ENCODE measurements at regions not wholly inside any gene's neighbourhood (a gene's known extent, or its start where the extent isn't known, plus 50 kb on each side); places are given as distances from the start of the nearest gene placed in this dataset.
"Not testable (repeated sequence)": the region's sequence is repeated elsewhere in the genome, so short reads cannot be mapped to it uniquely, and the experiment has no call there.

DNA sequence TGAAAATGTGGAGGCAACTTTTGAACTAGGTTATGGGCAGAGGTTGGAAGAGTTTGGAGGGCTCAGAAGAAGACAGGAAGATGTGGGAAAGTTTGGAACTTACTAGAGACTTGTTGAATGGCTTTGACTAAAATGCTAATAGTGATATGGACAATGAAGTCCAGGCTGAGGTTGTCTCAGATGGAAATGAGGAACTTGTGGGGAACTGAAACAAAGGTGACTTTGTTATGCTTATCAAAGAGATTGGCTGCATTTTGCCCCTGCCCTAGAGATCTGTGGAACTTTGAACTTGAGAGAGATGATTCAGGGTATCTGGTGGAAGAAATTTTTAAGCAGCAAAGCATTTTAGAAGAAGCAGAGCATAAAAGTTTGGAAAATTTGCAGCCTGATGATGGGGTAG is 499.7 kb upstream of the ATP2B1 start:
- intact Hi-C loops (cut with DNase I); DNase-seq; H3K27ac ChIP-seq (ENCODE audit: low read length); H3K4me1 ChIP-seq (ENCODE audit: control insufficient read depth, insufficient read depth, low read length); H3K27me3 ChIP-seq (ENCODE audit: control insufficient read depth, insufficient read depth); H3K4me3 ChIP-seq (ENCODE audit: low read length); ATAC-seq; H3K9me3 ChIP-seq (ENCODE audit: control insufficient read depth, low read length): not testable (repeated sequence)

DNA sequence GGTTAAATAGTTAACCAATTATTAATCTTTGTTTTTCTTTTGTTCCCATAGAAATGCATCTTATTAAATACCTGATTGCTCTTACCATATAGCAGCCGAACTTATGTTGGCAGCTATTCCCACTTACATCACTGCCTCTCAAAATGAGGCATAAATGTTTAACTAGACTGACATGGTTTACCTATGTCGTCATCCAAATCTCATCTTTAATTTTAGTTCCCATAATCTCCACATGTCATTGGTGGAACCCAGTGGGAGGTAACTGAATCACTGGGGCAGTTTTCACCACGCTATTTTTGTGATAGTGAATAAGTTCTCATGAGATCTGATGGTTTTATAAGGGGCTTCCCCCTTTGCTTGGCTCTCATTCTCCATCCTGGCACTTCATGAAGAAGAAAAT is 499.2 kb upstream of the ATP2B1 start:
- H3K27me3 ChIP-seq (ENCODE audit: control insufficient read depth, insufficient read depth): no peaks in the 10 kb centered on the region
- no peak for ATAC-seq
- intact Hi-C loops (cut with DNase I): no loop called here
- 57% methylated on average over 3 of the region's 3 CpGs for WGBS
- no peak overlapping the region for H3K4me3 ChIP-seq (ENCODE audit: low read length)
- no peaks in the 10 kb centered on the region for H3K4me1 ChIP-seq (ENCODE audit: control insufficient read depth, insufficient read depth, low read length)
- H3K27ac ChIP-seq (ENCODE audit: low read length): no peak overlapping the region
- H3K9me3 ChIP-seq (ENCODE audit: control insufficient read depth, low read length): peaks cover 1% of the 10 kb centered on the region
- no peak for DNase-seq

DNA sequence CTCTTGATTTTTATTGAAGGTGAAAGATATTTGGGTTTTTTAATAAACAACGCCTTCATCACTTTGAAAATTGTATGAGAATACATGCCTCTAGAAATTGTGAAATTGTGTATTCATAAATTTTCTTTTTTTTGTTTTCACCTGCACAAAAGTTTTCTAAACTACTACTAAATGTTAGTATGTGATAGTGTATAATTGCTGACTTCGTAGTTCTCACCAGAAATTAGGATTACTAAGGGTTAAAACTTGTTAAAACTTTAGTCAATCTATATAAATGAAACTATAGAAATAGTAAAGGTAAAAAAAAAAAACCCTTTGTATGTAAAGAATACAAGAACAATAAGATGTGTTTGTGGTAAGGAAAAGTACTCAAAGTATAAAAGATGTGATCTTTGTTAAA is 496.5 kb upstream of the ATP2B1 start:
- 94% methylated on average over 2 of the region's 2 CpGs for WGBS
- H3K4me3 ChIP-seq (ENCODE audit: low read length): no peak overlapping the region
- DNase-seq (no peak), ATAC-seq (no peak)
- intact Hi-C loops (cut with DNase I): no loop called here
- H3K27ac ChIP-seq (ENCODE audit: low read length): no peak overlapping the region
- no peaks in the 10 kb centered on the region for H3K27me3 ChIP-seq (ENCODE audit: control insufficient read depth, insufficient read depth)
- peaks cover 1% of the 10 kb centered on the region for H3K9me3 ChIP-seq (ENCODE audit: control insufficient read depth, low read length)
- H3K4me1 ChIP-seq (ENCODE audit: control insufficient read depth, insufficient read depth, low read length): no peaks in the 10 kb centered on the region

DNA sequence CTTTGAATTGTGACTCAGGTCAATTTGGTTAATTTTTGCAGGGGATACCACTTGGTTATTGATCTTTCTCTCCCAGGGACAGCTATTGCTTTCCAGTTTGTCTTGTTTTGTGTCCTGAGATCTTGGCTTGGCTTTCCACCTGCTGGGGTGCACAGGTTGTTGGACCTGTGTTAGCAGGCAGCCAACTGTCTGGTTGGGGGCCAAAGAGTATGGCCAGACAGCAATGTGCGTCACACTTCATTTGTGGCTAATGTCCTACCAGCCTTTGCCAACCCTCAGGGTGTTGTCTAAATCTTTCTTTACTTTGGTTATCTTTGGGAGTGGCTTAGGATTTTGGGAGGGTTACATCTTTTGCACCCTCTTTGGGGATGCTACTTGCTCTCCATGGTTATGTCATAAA is 494.9 kb upstream of the ATP2B1 start:
- intact Hi-C loops (cut with DNase I): no loop called here
- H3K4me3 ChIP-seq (ENCODE audit: low read length): no peak overlapping the region
- no peak overlapping the region for H3K27ac ChIP-seq (ENCODE audit: low read length)
- no peak for ATAC-seq
- no peaks in the 10 kb centered on the region for H3K9me3 ChIP-seq (ENCODE audit: control insufficient read depth, low read length)
- no peak for DNase-seq
- no peaks in the 10 kb centered on the region for H3K27me3 ChIP-seq (ENCODE audit: control insufficient read depth, insufficient read depth)
- no peaks in the 10 kb centered on the region for H3K4me1 ChIP-seq (ENCODE audit: control insufficient read depth, insufficient read depth, low read length)
- WGBS: 96% methylated on average over 1 of the region's 1 CpG

GRCh38 chr12:90199006-90199405 is 490.4 kb upstream of the ATP2B1 start:
- Histone ChIP-seq H3K27ac (ENCODE audit: low read length) (no peak overlapping the region), H3K27me3 (ENCODE audit: control insufficient read depth, insufficient read depth) (no peaks in the 10 kb centered on the region), H3K4me3 (ENCODE audit: low read length) (no peak overlapping the region), H3K4me1 (ENCODE audit: control insufficient read depth, insufficient read depth, low read length) (no peaks in the 10 kb centered on the region), H3K9me3 (ENCODE audit: control insufficient read depth, low read length) (no peaks in the 10 kb centered on the region)
- DNase-seq (no peak), ATAC-seq (peak in 1 of 2 donors; percentile 45)
- intact Hi-C loops (cut with DNase I): no loop called here
- 25% methylated on average over 1 of the region's 1 CpG for WGBS

GRCh38 chr12:90193500-90193899 is 484.9 kb upstream of the ATP2B1 start:
- Histone ChIP-seq H3K4me1 (ENCODE audit: control insufficient read depth, insufficient read depth, low read length) (no peaks in the 10 kb centered on the region), H3K4me3 (ENCODE audit: low read length) (no peak overlapping the region), H3K27me3 (ENCODE audit: control insufficient read depth, insufficient read depth) (no peaks in the 10 kb centered on the region), H3K27ac (ENCODE audit: low read length) (no peak overlapping the region), H3K9me3 (ENCODE audit: control insufficient read depth, low read length) (no peaks in the 10 kb centered on the region)
- ATAC-seq (no peak), DNase-seq (no peak)
- intact Hi-C loops (cut with DNase I): no loop called here
- 56% methylated on average over 3 of the region's 3 CpGs for WGBS

DNA sequence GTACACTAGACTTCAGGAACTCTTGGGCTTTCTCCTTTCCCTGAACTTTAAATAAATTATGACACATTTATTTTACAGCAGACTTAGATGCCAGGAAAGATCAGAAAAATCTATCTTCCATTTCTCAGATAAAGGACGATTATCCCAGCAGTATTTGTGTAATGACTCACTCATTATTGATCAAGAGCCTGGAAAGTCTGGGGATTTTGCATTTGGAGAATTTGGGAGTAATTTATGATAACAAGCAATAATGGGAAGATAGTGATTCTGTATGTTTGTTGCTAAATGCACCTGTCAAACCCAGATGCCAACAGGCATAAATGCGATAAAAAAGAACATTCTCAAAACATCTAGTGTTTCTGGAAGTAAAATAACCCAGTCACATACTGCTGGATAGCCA is 480.2 kb upstream of the ATP2B1 start:
- WGBS: 64% methylated on average over 2 of the region's 2 CpGs
- no peak overlapping the region for H3K4me3 ChIP-seq (ENCODE audit: low read length)
- H3K27ac ChIP-seq (ENCODE audit: low read length): no peak overlapping the region
- DNase-seq (no peak), ATAC-seq (no peak)
- H3K9me3 ChIP-seq (ENCODE audit: control insufficient read depth, low read length): no peaks in the 10 kb centered on the region
- intact Hi-C loops (cut with DNase I): no loop called here
- H3K27me3 ChIP-seq (ENCODE audit: control insufficient read depth, insufficient read depth): no peaks in the 10 kb centered on the region
- no peaks in the 10 kb centered on the region for H3K4me1 ChIP-seq (ENCODE audit: control insufficient read depth, insufficient read depth, low read length)

DNA sequence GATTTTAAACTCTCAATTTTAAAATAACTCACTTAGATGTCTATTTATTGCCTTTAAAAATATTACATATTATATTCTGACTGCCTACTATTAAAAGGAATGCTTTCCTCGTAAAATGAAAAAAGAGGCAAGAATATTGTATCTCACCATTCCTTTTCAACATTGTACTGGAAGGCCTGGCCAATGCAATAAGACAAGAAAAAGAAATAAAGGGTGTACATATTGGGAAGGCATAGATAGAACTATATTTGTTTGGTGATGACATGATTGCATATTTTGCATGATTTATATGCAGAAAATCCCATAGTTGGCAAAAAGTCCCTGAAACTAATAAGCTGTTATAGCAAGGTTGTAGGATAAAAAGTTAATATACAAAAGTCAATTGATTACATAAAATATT is 474.6 kb upstream of the ATP2B1 start:
- WGBS: 89% methylated on average over 1 of the region's 1 CpG
- Histone ChIP-seq H3K4me1 (ENCODE audit: control insufficient read depth, insufficient read depth, low read length) (no peaks in the 10 kb centered on the region), H3K27me3 (ENCODE audit: control insufficient read depth, insufficient read depth) (no peaks in the 10 kb centered on the region), H3K9me3 (ENCODE audit: control insufficient read depth, low read length) (no peaks in the 10 kb centered on the region), H3K27ac (ENCODE audit: low read length) (no peak overlapping the region), H3K4me3 (ENCODE audit: low read length) (no peak overlapping the region)
- DNase-seq (no peak), ATAC-seq (no peak)
- intact Hi-C loops (cut with DNase I): no loop called here

DNA sequence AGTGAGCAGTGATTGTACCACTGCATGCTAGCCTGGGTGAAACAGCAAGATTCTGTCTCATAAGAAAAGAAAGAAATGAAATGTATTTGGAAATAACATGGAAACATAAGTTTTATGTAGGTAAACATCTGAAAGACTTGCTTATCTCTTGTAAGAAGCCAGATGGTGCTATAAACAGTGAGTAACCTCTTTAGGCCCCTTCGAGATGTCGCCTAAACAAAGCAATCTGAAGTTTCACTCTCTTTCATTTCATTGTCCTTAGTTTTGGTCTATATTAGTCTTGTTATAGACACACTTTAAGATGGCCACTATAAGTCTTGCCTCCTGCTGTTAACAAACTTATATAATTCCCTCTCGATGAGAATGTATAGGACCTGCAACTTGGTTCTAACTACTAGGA is 472.6 kb upstream of the ATP2B1 start:
- no peaks in the 10 kb centered on the region for H3K27me3 ChIP-seq (ENCODE audit: control insufficient read depth, insufficient read depth)
- WGBS: 91% methylated on average over 3 of the region's 3 CpGs
- no peaks in the 10 kb centered on the region for H3K4me1 ChIP-seq (ENCODE audit: control insufficient read depth, insufficient read depth, low read length)
- H3K4me3 ChIP-seq (ENCODE audit: low read length): no peak overlapping the region
- no peak for DNase-seq
- intact Hi-C loops (cut with DNase I): no loop called here
- no peak for ATAC-seq
- no peak overlapping the region for H3K27ac ChIP-seq (ENCODE audit: low read length)
- H3K9me3 ChIP-seq (ENCODE audit: control insufficient read depth, low read length): no peaks in the 10 kb centered on the region

- no peak overlapping the region for H3K27ac ChIP-seq (ENCODE audit: low read length)
- ATAC-seq (no peak), DNase-seq (no peak)
- no peaks in the 10 kb centered on the region for H3K4me1 ChIP-seq (ENCODE audit: control insufficient read depth, insufficient read depth, low read length)
- 100% methylated on average over 1 of the region's 1 CpG for WGBS
- no peaks in the 10 kb centered on the region for H3K27me3 ChIP-seq (ENCODE audit: control insufficient read depth, insufficient read depth)
- H3K9me3 ChIP-seq (ENCODE audit: control insufficient read depth, low read length): no peaks in the 10 kb centered on the region
- intact Hi-C loops (cut with DNase I): no loop called here
- no peak overlapping the region for H3K4me3 ChIP-seq (ENCODE audit: low read length)
Measured at GRCh38 chr12:90174956-90175355, 466.3 kb upstream of the ATP2B1 start.

DNA sequence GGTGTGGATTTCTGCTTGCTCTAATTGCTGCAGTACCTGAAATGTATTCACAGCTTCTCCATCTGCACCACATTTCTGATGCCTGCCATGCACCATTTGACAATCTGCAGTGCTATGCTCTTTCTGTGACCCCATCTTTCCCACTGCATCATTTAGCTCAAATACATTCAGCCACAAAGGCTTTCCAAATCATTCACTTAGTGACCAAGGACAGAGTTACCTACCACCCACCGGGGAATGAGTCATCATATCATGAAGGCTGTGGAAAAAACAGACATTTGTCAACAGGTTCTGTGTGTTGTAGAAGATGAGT is 465.5 kb upstream of the ATP2B1 start:
- intact Hi-C loops (cut with DNase I): no loop called here
- Histone ChIP-seq H3K27me3 (ENCODE audit: control insufficient read depth, insufficient read depth) (no peaks in the 10 kb centered on the region), H3K4me3 (ENCODE audit: low read length) (no peak overlapping the region), H3K27ac (ENCODE audit: low read length) (no peak overlapping the region), H3K4me1 (ENCODE audit: control insufficient read depth, insufficient read depth, low read length) (no peaks in the 10 kb centered on the region), H3K9me3 (ENCODE audit: control insufficient read depth, low read length) (no peaks in the 10 kb centered on the region)
- 53% methylated on average over 1 of the region's 1 CpG for WGBS
- DNase-seq (no peak), ATAC-seq (no peak)

DNA sequence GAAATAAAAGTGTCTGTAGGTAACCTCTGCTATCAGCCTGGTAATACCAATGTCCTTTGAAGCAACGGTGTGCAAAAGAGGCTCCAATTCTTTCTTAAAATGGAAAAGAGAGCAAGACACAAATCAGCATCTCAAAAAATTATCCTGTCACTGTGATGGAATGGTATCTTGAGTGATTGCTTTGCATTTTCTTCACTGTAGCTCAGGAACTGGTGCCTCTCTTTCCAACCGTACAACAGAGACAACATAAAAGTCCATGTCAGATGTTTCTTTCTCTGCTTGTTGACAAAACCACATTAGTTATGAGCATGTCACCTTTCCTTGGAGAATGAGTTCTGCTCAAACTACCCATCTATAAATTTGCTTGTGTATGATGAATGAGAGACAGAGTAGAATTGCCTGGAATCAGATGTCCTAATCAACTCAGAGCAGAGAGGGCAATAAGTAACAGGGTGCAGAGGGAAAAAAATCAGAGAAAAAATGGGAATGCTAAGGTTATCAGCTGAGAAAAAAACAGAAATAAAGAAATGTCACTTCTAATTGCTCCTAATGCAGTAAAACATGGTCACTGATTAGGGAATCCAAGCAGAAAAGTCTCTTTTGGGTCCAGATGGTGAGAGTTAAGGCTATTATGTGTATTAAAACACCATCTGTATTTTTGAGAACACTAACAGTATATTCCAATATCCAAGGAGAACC is 465.0 kb upstream of the ATP2B1 start:
- WGBS: 84% methylated on average over 2 of the region's 2 CpGs
- Histone ChIP-seq H3K9me3 (ENCODE audit: control insufficient read depth, low read length) (no peaks in the 10 kb centered on the region), H3K4me1 (ENCODE audit: control insufficient read depth, insufficient read depth, low read length) (no peaks in the 10 kb centered on the region), H3K27me3 (ENCODE audit: control insufficient read depth, insufficient read depth) (no peaks in the 10 kb centered on the region), H3K27ac (ENCODE audit: low read length) (no peak overlapping the region), H3K4me3 (ENCODE audit: low read length) (no peak overlapping the region)
- ATAC-seq (no peak), DNase-seq (no peak)
- intact Hi-C loops (cut with DNase I): no loop called here
